Keratinocyte (primary cell): ENCODE measurements at regions not wholly inside any gene's neighbourhood (a gene's known extent, or its start where the extent isn't known, plus 50 kb on each side); places are given as distances from the start of the nearest gene placed in this dataset.

Experiments used
- DNase-seq: peaks from one replicate; pipeline ENCODE4 v3.0.0-alpha.2; 2011; ENCODE audit warnings: low read depth, missing footprints, low spot score
- FAIRE-seq: peaks from 2 replicates; lab custom pipeline; 2011; peaks lifted over from hg19 to GRCh38; lab: Jason Lieb, UNC
- H2AFZ ChIP-seq: 2 replicates; pipeline ENCODE4 v1.6.0; 2012; ENCODE audit warnings: low read length, control low read depth, inconsistent platforms; ENCODE audit not compliant: control insufficient read depth
- H3K27ac ChIP-seq: 2 replicates; pipeline ENCODE4 v1.5.1; 2011; ENCODE audit warnings: low read length; ENCODE audit not compliant: control insufficient read depth, insufficient read depth
- H3K27me3 ChIP-seq: 3 replicates; pipeline ENCODE4 v1.6.0; 2011; ENCODE audit warnings: low read length; ENCODE audit not compliant: control insufficient read depth, insufficient read depth; ENCODE audit errors: extremely low read depth
- H3K36me3 ChIP-seq, 2 experiments: 2 replicates in 1 of 2; 3 replicates in 1 of 2; pipeline ENCODE4 v1.5.1; 2011; ENCODE audit warnings: low read length in 2 of 2, mild to moderate bottlenecking in 1 of 2; ENCODE audit not compliant: control insufficient read depth in 2 of 2, insufficient read depth in 2 of 2; ENCODE audit errors: extremely low read depth in 1 of 2
- H3K4me1 ChIP-seq: 3 replicates; pipeline ENCODE4 v1.5.1; 2011; ENCODE audit warnings: low read length; ENCODE audit not compliant: control insufficient read depth, insufficient read depth; ENCODE audit errors: extremely low read depth
- H3K4me2 ChIP-seq: 3 replicates; pipeline ENCODE4 v1.6.0; 2011; ENCODE audit warnings: low read depth, low read length; ENCODE audit not compliant: control insufficient read depth, insufficient read depth; ENCODE audit errors: extremely low read depth
- H3K4me3 ChIP-seq, 3 experiments: fragments of 200-600 bp in 1 of 3; sonication (generic) in 1 of 3; 2 replicates in 2 of 3; 3 replicates in 1 of 3; pipeline ENCODE4 v1.5.1; 2011 to 2016; ENCODE audit warnings: low read length in 3 of 3, mild to moderate bottlenecking in 3 of 3, control low read depth in 2 of 3, inconsistent platforms in 1 of 3, low read depth in 1 of 3, mixed read lengths in 1 of 3, mixed run types in 1 of 3, moderate library complexity in 1 of 3; ENCODE audit not compliant: control insufficient read depth in 2 of 3, insufficient read depth in 2 of 3; ENCODE audit errors: extremely low read depth in 1 of 3
- H3K79me2 ChIP-seq: 2 replicates; pipeline ENCODE4 v1.6.0; 2012; ENCODE audit warnings: low read length; ENCODE audit not compliant: control insufficient read depth, insufficient read depth
- H3K9ac ChIP-seq: 3 replicates; pipeline ENCODE4 v1.6.0; 2011; ENCODE audit warnings: low read length; ENCODE audit not compliant: control insufficient read depth, insufficient read depth; ENCODE audit errors: extremely low read depth
- H3K9me1 ChIP-seq: 3 replicates; pipeline ENCODE4 v1.6.0; 2011; ENCODE audit warnings: low read length; ENCODE audit not compliant: control insufficient read depth, insufficient read depth; ENCODE audit errors: extremely low read depth
- H3K9me3 ChIP-seq: 2 replicates; pipeline ENCODE4 v1.5.1; 2012; ENCODE audit warnings: low read depth, low read length; ENCODE audit not compliant: control insufficient read depth
- H4K20me1 ChIP-seq: 3 replicates; pipeline ENCODE4 v1.6.0; 2011; ENCODE audit warnings: low read length; ENCODE audit not compliant: control insufficient read depth, insufficient read depth; ENCODE audit errors: extremely low read depth
- EZH2 ChIP-seq: IDR thresholded peaks from one replicate; pipeline ENCODE4 v1.6.1; 2012; ENCODE audit warnings: inconsistent platforms, mild to moderate bottlenecking, low read length, moderate library complexity
- dilution Hi-C: fragments of 300-500 bp; cut with MboI; formaldehyde crosslinking; loops from one replicate; pipeline ENCODE4 v1.7.0; 2020; ENCODE audit warnings: low sequenced_read_pairs; ENCODE audit not compliant: extremely low pct_ligation_motif_present
- TF ChIP-seq, protein P1 (sequence below), 3 experiments: IDR thresholded peaks in 1 of 3; conservative IDR thresholded peaks in 1 of 3; optimal IDR thresholded peaks in 1 of 3; 2 replicates in 2 of 3; 3 replicates in 1 of 3; pipeline versions ENCODE3 to v1.5.1; 2011; ENCODE audit warnings: low read length in 3 of 3, mild to moderate bottlenecking in 3 of 3, moderate library complexity in 2 of 3, control low read depth in 1 of 3, inconsistent platforms in 1 of 3; ENCODE audit not compliant: insufficient read depth in 2 of 3; ENCODE audit errors: extremely low read depth in 1 of 3

DNA sequence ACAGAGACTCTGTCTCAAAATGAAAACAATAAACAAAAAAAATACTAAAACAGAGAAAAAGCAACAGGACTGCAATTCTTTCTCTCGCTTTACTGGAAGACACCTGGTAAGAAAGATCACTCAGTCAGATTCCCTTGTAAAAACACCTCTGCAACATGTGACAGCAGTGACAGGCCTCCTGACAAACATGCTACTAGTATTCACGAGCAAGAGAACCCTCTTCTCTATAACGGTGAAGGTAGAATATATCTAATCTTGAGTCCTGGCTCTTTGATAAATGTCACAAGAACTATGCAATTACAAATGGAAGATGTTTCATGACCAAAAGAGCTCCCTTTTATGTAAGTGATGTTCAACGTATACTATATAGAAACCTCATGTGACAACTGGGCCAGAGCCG lies 986.7 kb upstream of the LRRN3 start:
- Histone ChIP-seq H2AFZ (no peak overlapping the region), H3K4me2 (no peak overlapping the region)

DNA sequence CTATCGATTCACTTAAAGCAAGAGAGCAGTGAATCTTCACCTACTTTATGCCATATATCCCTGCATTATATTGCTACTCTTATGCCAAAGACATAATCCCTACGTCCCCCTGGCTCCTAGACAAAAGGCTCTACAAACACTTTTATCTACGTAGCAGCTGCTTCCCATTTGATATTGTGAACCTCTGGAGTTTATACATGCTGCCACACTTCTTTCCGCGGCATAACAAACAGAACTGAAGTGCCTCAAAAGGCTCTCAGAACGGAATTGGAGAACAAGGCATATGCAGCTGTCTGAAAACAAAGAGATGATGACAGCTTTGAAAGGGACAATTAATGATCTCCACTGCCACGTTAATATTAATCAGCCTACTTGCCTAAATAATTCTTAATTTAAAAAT lies 985.6 kb upstream of the LRRN3 start:
- Histone ChIP-seq H3K9me1 (no peaks in the 10 kb centered on the region), H4K20me1 (no peaks in the 10 kb centered on the region), H3K4me2 (no peak overlapping the region), H3K9ac (no peak overlapping the region), H2AFZ (peak overlapping the region; percentile 76), H3K27ac (no peak overlapping the region), H3K79me2 (no peaks in the 10 kb centered on the region), H3K27me3 (no peaks in the 10 kb centered on the region), H3K4me3 (no peak overlapping the region), H3K9me3 (no peaks in the 10 kb centered on the region), H3K36me3 (no peaks in the 10 kb centered on the region), H3K4me1 (peaks cover 19% of the 10 kb centered on the region)
- FAIRE-seq: peak; percentile 26
- DNase-seq: no peak
- TF ChIP-seq, protein P1, sequence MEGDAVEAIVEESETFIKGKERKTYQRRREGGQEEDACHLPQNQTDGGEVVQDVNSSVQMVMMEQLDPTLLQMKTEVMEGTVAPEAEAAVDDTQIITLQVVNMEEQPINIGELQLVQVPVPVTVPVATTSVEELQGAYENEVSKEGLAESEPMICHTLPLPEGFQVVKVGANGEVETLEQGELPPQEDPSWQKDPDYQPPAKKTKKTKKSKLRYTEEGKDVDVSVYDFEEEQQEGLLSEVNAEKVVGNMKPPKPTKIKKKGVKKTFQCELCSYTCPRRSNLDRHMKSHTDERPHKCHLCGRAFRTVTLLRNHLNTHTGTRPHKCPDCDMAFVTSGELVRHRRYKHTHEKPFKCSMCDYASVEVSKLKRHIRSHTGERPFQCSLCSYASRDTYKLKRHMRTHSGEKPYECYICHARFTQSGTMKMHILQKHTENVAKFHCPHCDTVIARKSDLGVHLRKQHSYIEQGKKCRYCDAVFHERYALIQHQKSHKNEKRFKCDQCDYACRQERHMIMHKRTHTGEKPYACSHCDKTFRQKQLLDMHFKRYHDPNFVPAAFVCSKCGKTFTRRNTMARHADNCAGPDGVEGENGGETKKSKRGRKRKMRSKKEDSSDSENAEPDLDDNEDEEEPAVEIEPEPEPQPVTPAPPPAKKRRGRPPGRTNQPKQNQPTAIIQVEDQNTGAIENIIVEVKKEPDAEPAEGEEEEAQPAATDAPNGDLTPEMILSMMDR (optimal IDR thresholded peaks at IDR 0.05 in 1 of 3, IDR thresholded peaks at IDR 0.05 in 1 of 3, conservative IDR thresholded peaks at IDR 0.05 in 1 of 3; ENCODE audit: extremely low read depth in 1 of 3, insufficient read depth in 2 of 3, low read length in 3 of 3): no peak
- TF ChIP-seq EZH2: no peak
- dilution Hi-C loops: no loop called here

More for the DNA sequence above, 986.7 kb upstream of the LRRN3 start:
- no peaks in the 10 kb centered on the region for H3K27me3 ChIP-seq
- H3K4me3 ChIP-seq: no peak overlapping the region
- H3K27ac ChIP-seq: no peak overlapping the region
- H3K9me3 ChIP-seq: no peaks in the 10 kb centered on the region
- DNase-seq: no peak
- H3K9me1 ChIP-seq: no peaks in the 10 kb centered on the region
- dilution Hi-C loops: no loop called here
- no peaks in the 10 kb centered on the region for H3K79me2 ChIP-seq
- H3K36me3 ChIP-seq: no peaks in the 10 kb centered on the region
- FAIRE-seq: no peak
- H4K20me1 ChIP-seq: no peaks in the 10 kb centered on the region
- peaks cover 19% of the 10 kb centered on the region for H3K4me1 ChIP-seq
- TF ChIP-seq, protein P1 (optimal IDR thresholded peaks at IDR 0.05 in 1 of 3, IDR thresholded peaks at IDR 0.05 in 1 of 3, conservative IDR thresholded peaks at IDR 0.05 in 1 of 3; ENCODE audit: extremely low read depth in 1 of 3, insufficient read depth in 2 of 3, low read length in 3 of 3): no peak
- TF ChIP-seq EZH2: no peak
- H3K9ac ChIP-seq: no peak overlapping the region
